ENCODE measurements at regions not wholly inside any gene's neighbourhood (a gene's known extent, or its start where the extent isn't known, plus 50 kb on each side); places are given as distances from the start of the nearest gene placed in this dataset.

DNA sequence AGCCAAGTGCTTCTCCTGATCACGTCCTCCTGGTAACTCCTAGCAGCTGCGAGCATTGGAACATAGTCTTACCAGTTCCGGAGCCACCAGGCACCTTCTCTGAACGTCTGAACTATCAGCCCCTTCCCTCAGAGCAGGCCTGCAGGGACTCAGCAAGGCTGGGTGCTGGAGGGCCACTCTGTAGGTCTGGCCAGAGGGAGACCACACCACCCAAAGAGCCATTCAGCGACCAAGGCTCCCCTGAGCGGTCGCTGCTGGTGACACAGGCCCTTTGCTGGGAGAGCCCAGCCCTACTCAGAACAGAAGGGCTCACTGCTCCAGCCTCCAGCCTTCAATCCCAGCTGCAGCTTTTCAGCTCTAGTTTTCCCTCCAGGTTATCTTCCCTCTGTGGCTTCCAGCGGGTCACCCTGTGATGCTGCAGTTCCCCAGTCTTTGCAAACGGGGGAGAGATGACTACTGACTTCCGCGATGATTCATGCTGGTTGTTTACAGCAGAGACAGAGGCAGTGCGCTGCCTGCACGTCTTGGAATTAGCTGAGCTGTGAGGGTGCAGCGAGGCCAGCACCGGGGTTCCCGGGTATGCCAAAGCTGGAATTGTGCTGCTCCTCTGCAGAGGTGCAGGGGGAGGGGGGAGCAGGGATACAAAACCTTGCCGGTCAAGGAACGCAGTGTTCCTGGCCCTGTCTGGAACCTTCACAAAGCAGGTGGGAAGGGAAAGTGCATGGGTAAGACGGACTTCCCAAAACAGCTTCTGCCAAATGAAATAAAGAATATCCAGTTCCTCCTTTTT, 161.4 kb downstream of the LY86 start:
- no peak overlapping the region for H3K4me3 ChIP-seq (ENCODE audit: low read depth, low read length, poor library complexity, severe bottlenecking)
- no peaks in the 10 kb centered on the region for H3K36me3 ChIP-seq (ENCODE audit: insufficient read depth, low read length, poor library complexity, severe bottlenecking)
- no TSS peak for BruUV-seq (replicated peaks)
- no peaks in the 10 kb centered on the region for H3K9me3 ChIP-seq (ENCODE audit: low read depth, low read length, poor library complexity, severe bottlenecking)
- H3K27ac ChIP-seq (ENCODE audit: low read depth, low read length, poor library complexity, severe bottlenecking) = peak overlapping the region; percentile 72
- no peaks in the 10 kb centered on the region for H3K27me3 ChIP-seq (replicated peaks; ENCODE audit: insufficient read depth, low read depth, low read length, poor library complexity)
- TF ChIP-seq, protein P1, sequence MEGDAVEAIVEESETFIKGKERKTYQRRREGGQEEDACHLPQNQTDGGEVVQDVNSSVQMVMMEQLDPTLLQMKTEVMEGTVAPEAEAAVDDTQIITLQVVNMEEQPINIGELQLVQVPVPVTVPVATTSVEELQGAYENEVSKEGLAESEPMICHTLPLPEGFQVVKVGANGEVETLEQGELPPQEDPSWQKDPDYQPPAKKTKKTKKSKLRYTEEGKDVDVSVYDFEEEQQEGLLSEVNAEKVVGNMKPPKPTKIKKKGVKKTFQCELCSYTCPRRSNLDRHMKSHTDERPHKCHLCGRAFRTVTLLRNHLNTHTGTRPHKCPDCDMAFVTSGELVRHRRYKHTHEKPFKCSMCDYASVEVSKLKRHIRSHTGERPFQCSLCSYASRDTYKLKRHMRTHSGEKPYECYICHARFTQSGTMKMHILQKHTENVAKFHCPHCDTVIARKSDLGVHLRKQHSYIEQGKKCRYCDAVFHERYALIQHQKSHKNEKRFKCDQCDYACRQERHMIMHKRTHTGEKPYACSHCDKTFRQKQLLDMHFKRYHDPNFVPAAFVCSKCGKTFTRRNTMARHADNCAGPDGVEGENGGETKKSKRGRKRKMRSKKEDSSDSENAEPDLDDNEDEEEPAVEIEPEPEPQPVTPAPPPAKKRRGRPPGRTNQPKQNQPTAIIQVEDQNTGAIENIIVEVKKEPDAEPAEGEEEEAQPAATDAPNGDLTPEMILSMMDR (conservative IDR thresholded peaks at IDR 0.05; ENCODE audit: low read depth, low read length) = no peak
- TF ChIP-seq EZH2 (IDR thresholded peaks at IDR 0.05; ENCODE audit: borderline replicate concordance, low read depth, low read length, poor library complexity, severe bottlenecking) = no peak
- ChIA-PET POLR2A (ENCODE audit: low non-redundant PET) (no interaction called here), CTCF (no interaction called here)
- intact Hi-C loops (cut with micrococcal nuclease; ENCODE audit: unreplicated experiment) = no loop called here
- DNase-seq (ENCODE audit: low spot score) = peak; percentile 76
- peaks cover 50% of the 10 kb centered on the region for H3K4me1 ChIP-seq (ENCODE audit: insufficient read depth, low read length, poor library complexity, severe bottlenecking)

DNA sequence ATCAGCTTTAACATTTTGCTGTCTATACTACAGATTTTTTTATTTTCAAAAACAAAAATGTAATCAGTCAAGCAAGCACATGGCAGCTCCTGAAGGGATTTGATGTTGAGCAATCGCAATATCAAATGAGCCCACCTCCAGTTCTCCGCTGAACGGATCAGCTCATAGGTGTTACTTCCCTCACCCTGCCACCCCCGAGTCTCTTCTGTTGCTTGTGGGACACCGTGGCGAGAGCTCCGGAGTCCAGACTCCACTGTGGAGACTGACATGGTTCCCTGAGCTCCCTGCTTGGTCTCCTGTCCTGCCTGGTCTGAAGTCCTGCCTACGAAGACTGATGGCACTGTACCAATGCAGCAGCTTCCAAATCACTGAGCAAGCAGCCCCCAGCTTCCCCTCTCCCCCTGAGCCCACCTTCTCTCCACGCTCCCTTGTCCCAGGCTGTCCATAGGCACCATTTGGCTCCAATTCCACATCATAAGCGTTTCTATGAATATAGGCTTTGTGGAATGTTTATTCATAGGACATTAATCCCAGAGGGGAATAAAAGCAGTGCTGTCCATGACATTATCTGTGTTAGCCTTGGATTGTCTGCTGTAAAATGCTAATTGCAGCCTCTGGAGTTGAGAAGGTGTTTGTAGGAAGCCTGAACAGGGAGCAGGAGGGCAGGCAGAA, 162.2 kb downstream of the LY86 start:
- H3K36me3 ChIP-seq (ENCODE audit: insufficient read depth, low read length, poor library complexity, severe bottlenecking) = no peaks in the 10 kb centered on the region
- no peaks in the 10 kb centered on the region for H3K9me3 ChIP-seq (ENCODE audit: low read depth, low read length, poor library complexity, severe bottlenecking)
- no peak for TF ChIP-seq EZH2 (IDR thresholded peaks at IDR 0.05; ENCODE audit: borderline replicate concordance, low read depth, low read length, poor library complexity, severe bottlenecking)
- TF ChIP-seq, protein P1 (conservative IDR thresholded peaks at IDR 0.05; ENCODE audit: low read depth, low read length) = no peak
- peak overlapping the region; percentile 39 for H3K27ac ChIP-seq (ENCODE audit: low read depth, low read length, poor library complexity, severe bottlenecking)
- BruUV-seq (replicated peaks) = no TSS peak
- no peak overlapping the region for H3K4me3 ChIP-seq (ENCODE audit: low read depth, low read length, poor library complexity, severe bottlenecking)
- ChIA-PET CTCF (no interaction called here), POLR2A (ENCODE audit: low non-redundant PET) (no interaction called here)
- H3K4me1 ChIP-seq (ENCODE audit: insufficient read depth, low read length, poor library complexity, severe bottlenecking) = peaks cover 50% of the 10 kb centered on the region
- DNase-seq (ENCODE audit: low spot score) = no peak
- intact Hi-C loops (cut with micrococcal nuclease; ENCODE audit: unreplicated experiment) = no loop called here
- no peaks in the 10 kb centered on the region for H3K27me3 ChIP-seq (replicated peaks; ENCODE audit: insufficient read depth, low read depth, low read length, poor library complexity)

DNA sequence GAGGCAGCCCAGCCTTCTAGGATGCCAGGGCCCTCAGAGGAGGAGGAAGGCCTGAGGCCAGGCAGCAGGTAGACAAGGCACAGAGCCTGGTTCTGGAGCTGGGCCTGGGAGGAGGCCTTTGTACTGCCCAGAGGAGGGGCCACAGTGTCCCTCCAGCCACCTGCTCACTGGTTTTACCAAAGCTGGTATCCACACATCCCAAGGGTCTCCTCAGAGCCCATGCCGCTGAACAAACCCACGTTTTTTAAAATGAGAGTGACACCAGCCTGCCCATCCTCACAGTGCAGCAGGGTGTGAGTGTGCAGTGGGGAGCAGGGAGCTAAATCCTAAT, 162.7 kb downstream of the LY86 start:
- Histone ChIP-seq H3K27me3 (replicated peaks; ENCODE audit: insufficient read depth, low read depth, low read length, poor library complexity) (no peaks in the 10 kb centered on the region), H3K27ac (ENCODE audit: low read depth, low read length, poor library complexity, severe bottlenecking) (peak overlapping the region; percentile 39), H3K36me3 (ENCODE audit: insufficient read depth, low read length, poor library complexity, severe bottlenecking) (no peaks in the 10 kb centered on the region), H3K4me1 (ENCODE audit: insufficient read depth, low read length, poor library complexity, severe bottlenecking) (peaks cover 50% of the 10 kb centered on the region), H3K9me3 (ENCODE audit: low read depth, low read length, poor library complexity, severe bottlenecking) (no peaks in the 10 kb centered on the region), H3K4me3 (ENCODE audit: low read depth, low read length, poor library complexity, severe bottlenecking) (no peak overlapping the region)
- ChIA-PET POLR2A (ENCODE audit: low non-redundant PET) (no interaction called here), CTCF (no interaction called here)
- intact Hi-C loops (cut with micrococcal nuclease; ENCODE audit: unreplicated experiment) = no loop called here
- no TSS peak for BruUV-seq (replicated peaks)
- DNase-seq (ENCODE audit: low spot score) = no peak
- TF ChIP-seq EZH2 (IDR thresholded peaks at IDR 0.05; ENCODE audit: borderline replicate concordance, low read depth, low read length, poor library complexity, severe bottlenecking) = no peak
- TF ChIP-seq, protein P1 (conservative IDR thresholded peaks at IDR 0.05; ENCODE audit: low read depth, low read length) = no peak
